SKM-1 (cell line): ENCODE measurements at regions not wholly inside any gene's neighbourhood (a gene's known extent, or its start where the extent isn't known, plus 50 kb on each side); places are given as distances from the start of the nearest gene placed in this dataset.
"Not testable (repeated sequence)": the region's sequence is repeated elsewhere in the genome, so short reads cannot be mapped to it uniquely, and the experiment has no call there.

Experiments
- DNase-seq: peaks from one replicate; lab custom pipeline; 2025; ENCODE audit not compliant: unreplicated experiment; lab: John Stamatoyannopoulos, UW

GRCh38 chr2:160721089-160722040, 227.8 kb upstream of the RBMS1 start:
- no peak for DNase-seq

- no peak for DNase-seq
These were observed 232.4 kb upstream of the RBMS1 start for GRCh38 chr2:160726046-160726445.

- no peak for DNase-seq
These were observed 236.8 kb upstream of the RBMS1 start for GRCh38 chr2:160730296-160730995.

GRCh38 chr2:160731415-160731814, 237.8 kb upstream of the RBMS1 start:
- DNase-seq, result no peak

DNA sequence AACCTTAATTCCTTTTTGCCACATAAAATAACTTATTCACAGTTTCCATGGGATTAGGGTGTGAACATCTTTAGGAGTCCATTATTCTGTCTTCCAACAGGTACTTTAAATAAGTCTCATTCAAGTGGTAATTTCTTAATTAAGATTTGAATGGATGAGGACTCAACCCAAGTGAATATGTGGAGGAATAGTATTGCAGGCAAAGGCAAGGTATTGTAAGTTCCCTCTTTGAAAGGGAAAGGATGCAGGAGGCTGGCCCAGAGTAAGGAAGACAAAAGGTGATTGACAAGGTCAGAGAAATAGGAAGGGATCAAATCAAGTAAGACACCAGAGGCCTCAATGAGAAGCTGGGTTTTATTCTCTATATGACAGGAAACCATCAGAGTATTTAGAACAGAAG, 238.2 kb upstream of the RBMS1 start:
- DNase-seq, result no peak

GRCh38 chr2:160735696-160736095, 242.1 kb upstream of the RBMS1 start:
- DNase-seq, result no peak

GRCh38 chr2:160736148-160737028, 242.8 kb upstream of the RBMS1 start:
- no peak for DNase-seq

DNA sequence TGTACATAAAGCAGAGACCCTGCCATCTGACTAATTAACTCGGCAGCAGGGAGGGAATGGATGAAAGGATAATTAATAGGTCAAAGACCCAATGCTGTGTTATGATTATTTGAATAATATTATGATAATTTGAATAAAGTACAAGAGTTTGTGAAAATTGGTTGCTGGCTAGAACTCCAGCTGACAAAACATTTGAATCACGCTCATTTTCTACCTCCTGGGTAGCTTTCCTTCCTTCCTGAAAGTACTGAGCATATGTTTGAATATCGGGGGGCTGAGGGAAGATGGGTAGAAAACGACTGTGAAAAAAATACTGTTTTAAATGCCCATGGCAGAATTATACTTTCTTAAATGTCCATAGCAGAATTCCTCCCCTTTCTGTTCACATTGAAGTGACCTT, 243.6 kb upstream of the RBMS1 start:
- no peak for DNase-seq

- DNase-seq, result no peak
These were observed 247.7 kb upstream of the RBMS1 start for GRCh38 chr2:160741271-160741670.

- no peak for DNase-seq
These were observed 248.2 kb upstream of the RBMS1 start for GRCh38 chr2:160741815-160742214.

GRCh38 chr2:160742667-160743066, 249.1 kb upstream of the RBMS1 start:
- DNase-seq, result peak; percentile 17

DNA sequence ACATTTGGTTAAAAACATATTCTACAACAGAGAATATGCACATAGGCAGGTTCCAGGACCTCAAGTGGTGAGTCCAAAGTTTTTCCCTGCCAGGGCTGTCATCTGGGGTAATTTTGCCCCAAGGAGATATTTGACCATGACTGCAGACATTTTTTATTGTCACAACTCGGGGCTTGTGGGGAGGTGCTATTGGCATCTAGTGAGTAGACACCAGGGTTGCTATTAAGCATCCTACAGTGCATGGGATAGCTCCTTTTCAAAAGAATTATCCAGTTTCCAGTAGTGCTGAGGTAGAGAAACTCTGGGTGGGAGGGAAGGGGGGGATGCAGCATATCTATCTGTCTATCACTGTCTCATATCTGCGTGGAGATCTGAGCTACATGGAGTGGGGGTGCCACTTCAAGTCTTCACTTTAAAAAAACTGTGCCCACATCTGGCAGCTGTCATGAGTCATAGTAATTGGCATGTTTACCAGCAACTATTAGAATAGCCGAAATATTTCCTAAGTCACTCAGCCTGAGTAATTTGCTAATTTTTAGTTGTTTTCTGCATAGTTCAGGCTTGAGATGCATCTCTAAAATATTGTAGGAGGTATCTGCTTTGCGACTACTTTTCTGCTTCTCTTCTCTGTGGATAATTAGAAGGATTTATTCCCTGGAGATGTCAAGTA, 254.0 kb upstream of the RBMS1 start:
- DNase-seq, result no peak

DNA sequence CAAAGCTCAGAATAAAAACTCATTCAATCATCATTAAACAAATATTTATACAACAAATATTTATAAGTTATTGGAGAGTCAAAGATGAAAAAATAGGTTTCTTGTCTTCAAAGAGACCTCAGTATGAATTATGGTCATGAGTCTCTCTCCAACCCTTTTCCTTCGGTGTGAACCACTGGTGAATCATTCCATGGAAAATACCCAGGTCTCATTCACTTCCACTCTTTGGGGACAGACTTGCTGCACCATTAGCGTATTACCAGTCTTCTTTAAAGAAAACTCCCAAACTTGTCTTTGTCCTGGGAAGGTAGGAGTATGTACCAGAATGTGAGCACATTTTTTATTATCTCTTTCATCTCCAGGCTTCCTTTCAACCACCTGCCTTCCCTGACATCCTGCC, 257.4 kb upstream of the RBMS1 start:
- DNase-seq, result no peak

- no peak for DNase-seq
These were observed 259.1 kb upstream of the RBMS1 start for GRCh38 chr2:160752475-160753330.

- no peak for DNase-seq
These were observed 259.7 kb upstream of the RBMS1 start for GRCh38 chr2:160753331-160753654.

- no peak for DNase-seq
These were observed 260.4 kb upstream of the RBMS1 start for GRCh38 chr2:160753960-160754359.

DNA sequence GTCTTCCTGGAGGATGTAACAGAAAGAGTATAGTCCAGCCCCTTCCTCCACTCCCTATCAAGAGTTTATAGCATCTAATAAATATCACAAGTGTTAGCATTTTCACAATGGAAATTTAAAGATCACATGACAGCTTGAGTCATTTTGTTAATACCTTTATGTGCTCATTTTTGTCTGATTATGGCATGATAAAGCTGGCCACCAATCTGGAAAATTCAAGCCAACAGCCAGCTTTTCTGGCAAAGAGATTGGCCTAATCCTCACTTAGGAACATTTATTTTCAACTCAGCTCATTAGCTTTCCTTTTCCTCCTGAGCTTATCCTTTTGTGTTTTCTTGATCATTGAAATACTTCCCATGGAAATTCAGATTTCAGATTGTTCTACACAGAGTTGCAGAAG, 262.9 kb upstream of the RBMS1 start:
- no peak for DNase-seq

- DNase-seq, result not testable (repeated sequence)
These were observed 269.0 kb upstream of the RBMS1 start for GRCh38 chr2:160762493-160763128.

GRCh38 chr2:160783474-160783873, 289.9 kb upstream of the RBMS1 start:
- DNase-seq, result no peak
